ENCODE measurements at regions not wholly inside any gene's neighbourhood (a gene's known extent, or its start where the extent isn't known, plus 50 kb on each side); places are given as distances from the start of the nearest gene placed in this dataset.

- H3K4me3 ChIP-seq (ENCODE audit: control insufficient read depth, low read depth, low read length), result no peak overlapping the region
- no peak for TF ChIP-seq CTCF (IDR thresholded peaks at IDR 0.05; ENCODE audit: control insufficient read depth, insufficient read depth, low read depth, low read length, missing control alignments)
- no peak for DNase-seq (ENCODE audit: low read depth)
Observed at GRCh38 chr5:89064736-89065135, 181.8 kb upstream of the MEF2C start.

GRCh38 chr5:89064054-89064453 is 181.1 kb upstream of the MEF2C start:
- TF ChIP-seq CTCF (IDR thresholded peaks at IDR 0.05; ENCODE audit: control insufficient read depth, insufficient read depth, low read depth, low read length, missing control alignments), result no peak
- no peak for DNase-seq (ENCODE audit: low read depth)
- H3K4me3 ChIP-seq (ENCODE audit: control insufficient read depth, low read depth, low read length), result no peak overlapping the region

GRCh38 chr5:89060768-89061167 is 177.8 kb upstream of the MEF2C start:
- no peak for DNase-seq (ENCODE audit: low read depth)
- TF ChIP-seq CTCF (IDR thresholded peaks at IDR 0.05; ENCODE audit: control insufficient read depth, insufficient read depth, low read depth, low read length, missing control alignments), result no peak

GRCh38 chr5:89059274-89059673 is 176.3 kb upstream of the MEF2C start:
- DNase-seq (ENCODE audit: low read depth), result no peak
- no peak for TF ChIP-seq CTCF (IDR thresholded peaks at IDR 0.05; ENCODE audit: control insufficient read depth, insufficient read depth, low read depth, low read length, missing control alignments)
- no peak overlapping the region for H3K4me3 ChIP-seq (ENCODE audit: control insufficient read depth, low read depth, low read length)

More at GRCh38 chr5:89060768-89061167, 177.8 kb upstream of the MEF2C start:
- H3K4me3 ChIP-seq (ENCODE audit: control insufficient read depth, low read depth, low read length), result no peak overlapping the region

- no peak for DNase-seq (ENCODE audit: low read depth)
- no peak for TF ChIP-seq CTCF (IDR thresholded peaks at IDR 0.05; ENCODE audit: control insufficient read depth, insufficient read depth, low read depth, low read length, missing control alignments)
- H3K4me3 ChIP-seq (ENCODE audit: control insufficient read depth, low read depth, low read length), result no peak overlapping the region
Observed at GRCh38 chr5:89055695-89056085, 172.7 kb upstream of the MEF2C start.

GRCh38 chr5:89055015-89055694 is 172.2 kb upstream of the MEF2C start:
- no peak overlapping the region for H3K4me3 ChIP-seq (ENCODE audit: control insufficient read depth, low read depth, low read length)
- no peak for DNase-seq (ENCODE audit: low read depth)
- TF ChIP-seq CTCF (IDR thresholded peaks at IDR 0.05; ENCODE audit: control insufficient read depth, insufficient read depth, low read depth, low read length, missing control alignments), result no peak

Data from AG09309 (cell line).